Neural cell (in vitro differentiated cells): ENCODE measurements at regions not wholly inside any gene's neighbourhood (a gene's known extent, or its start where the extent isn't known, plus 50 kb on each side); places are given as distances from the start of the nearest gene placed in this dataset.
"Not testable (repeated sequence)": the region's sequence is repeated elsewhere in the genome, so short reads cannot be mapped to it uniquely, and the experiment has no call there.

Experiments
- H2AFZ ChIP-seq: fragments of 200-600, 300-800 bp; sonication (generic), shearing (Covaris generic); 2 replicates; pipeline ENCODE4 v1.6.0; 2014; ENCODE audit warnings: low read depth, mild to moderate bottlenecking, antibody characterized with exemption, low read length, moderate library complexity
- H3F3A ChIP-seq: fragments of 200-600 bp; shearing (Covaris generic); 2 replicates; pipeline ENCODE4 v1.6.1; 2016; ENCODE audit warnings: mild to moderate bottlenecking, moderate library complexity, mixed read lengths, antibody characterized with exemption, low read length; ENCODE audit not compliant: insufficient read depth, poor library complexity, severe bottlenecking
- H3K27ac ChIP-seq: fragments of 200-600, 300-800 bp; sonication (generic), shearing (Covaris generic); 2 replicates; pipeline ENCODE4 v1.5.1; 2014; ENCODE audit warnings: mild to moderate bottlenecking, low read length, moderate library complexity
- H3K27me3 ChIP-seq: fragments of 300-800, 200-600 bp; sonication (generic), shearing (Covaris generic); 2 replicates; pipeline ENCODE4 v1.6.0; 2014; ENCODE audit warnings: mild to moderate bottlenecking, low read depth, low read length, moderate library complexity; ENCODE audit not compliant: insufficient read depth
- H3K36me3 ChIP-seq: fragments of 300-800, 200-600 bp; sonication (generic), shearing (Covaris generic); 2 replicates; pipeline ENCODE4 v1.5.1; 2014; ENCODE audit warnings: mild to moderate bottlenecking, antibody characterized with exemption, low read length, moderate library complexity; ENCODE audit not compliant: insufficient read depth
- H3K4me2 ChIP-seq: fragments of 300-800, 200-600 bp; sonication (generic), shearing (Covaris generic); 2 replicates; pipeline ENCODE4 v1.6.0; 2014; ENCODE audit warnings: mild to moderate bottlenecking, low read length
- H3K4me3 ChIP-seq: fragments of 300-800, 200-600 bp; sonication (generic), shearing (Covaris generic); 2 replicates; pipeline ENCODE4 v1.5.1; 2014; ENCODE audit warnings: mild to moderate bottlenecking, low read length, moderate library complexity
- H3K79me2 ChIP-seq: fragments of 200-600 bp; shearing (Covaris generic); replicated peaks from 2 replicates; pipeline ENCODE4 v1.6.0; 2014; ENCODE audit warnings: mild to moderate bottlenecking, low read length, moderate library complexity; ENCODE audit not compliant: insufficient read depth
- H3K9ac ChIP-seq: fragments of 300-800, 200-600 bp; sonication (generic), shearing (Covaris generic); 2 replicates; pipeline ENCODE4 v1.6.1; 2016; ENCODE audit warnings: mild to moderate bottlenecking, low read length, mixed read lengths
- H3K9me2 ChIP-seq: fragments of 200-600 bp; shearing (Covaris generic); 2 replicates; pipeline ENCODE4 v1.6.1; 2016; ENCODE audit warnings: mild to moderate bottlenecking, low read length, mixed read lengths; ENCODE audit not compliant: insufficient read depth
- H3K9me3 ChIP-seq: fragments of 200-600, 300-800 bp; sonication (generic), shearing (Covaris generic); 2 replicates; pipeline ENCODE4 v1.6.1; 2016; ENCODE audit warnings: mild to moderate bottlenecking, mixed run types, low read length, moderate library complexity, mixed read lengths
- H4K20me1 ChIP-seq: fragments of 200-600 bp; shearing (Covaris generic); 2 replicates; pipeline ENCODE4 v1.6.1; 2016; ENCODE audit warnings: mild to moderate bottlenecking, mixed run types; ENCODE audit not compliant: insufficient read depth
- CTCF ChIP-seq: fragments of 450-650 bp; IDR thresholded peaks from 2 replicates; pipeline ENCODE4 v1.5.1; 2014; ENCODE audit warnings: antibody characterized with exemption, mild to moderate bottlenecking, moderate library complexity; ENCODE audit not compliant: poor library complexity, severe bottlenecking
- EP300 ChIP-seq: fragments of 450-650 bp; conservative IDR thresholded peaks from 2 replicates; pipeline ENCODE4 v1.6.1; 2014; ENCODE audit warnings: antibody characterized with exemption, mild to moderate bottlenecking, moderate library complexity; ENCODE audit not compliant: poor library complexity, severe bottlenecking
- EZH2 ChIP-seq: fragments of 200-600, 300-800 bp; shearing (Covaris generic), sonication (generic); IDR thresholded peaks from 2 replicates; pipeline ENCODE4 v1.6.1; 2014; ENCODE audit warnings: antibody characterized with exemption, low read length, borderline replicate concordance, mild to moderate bottlenecking; ENCODE audit not compliant: insufficient read depth, poor library complexity, severe bottlenecking
- MXI1 ChIP-seq: fragments of 450-650 bp; conservative IDR thresholded peaks from 2 replicates; pipeline ENCODE4 v1.6.1; 2014; ENCODE audit warnings: antibody characterized with exemption, mild to moderate bottlenecking; ENCODE audit not compliant: poor library complexity, severe bottlenecking
- POLR2AphosphoS5 ChIP-seq: IDR thresholded peaks from 2 replicates; pipeline ENCODE4 v1.6.1; 2012
- RAD21 ChIP-seq: fragments of 450-650 bp; conservative IDR thresholded peaks from 2 replicates; pipeline ENCODE4 v1.6.1; 2014; ENCODE audit warnings: antibody characterized with exemption, mild to moderate bottlenecking, moderate library complexity
- REST ChIP-seq: IDR thresholded peaks from 2 replicates; pipeline ENCODE4 v1.6.1; 2012; ENCODE audit warnings: borderline replicate concordance
- SMC3 ChIP-seq: fragments of 450-650 bp; conservative IDR thresholded peaks from 2 replicates; pipeline ENCODE4 v1.6.1; 2014; ENCODE audit warnings: antibody characterized with exemption, mild to moderate bottlenecking, moderate library complexity; ENCODE audit not compliant: poor library complexity
- TAF1 ChIP-seq: IDR thresholded peaks from 2 replicates; pipeline ENCODE4 v1.6.1; 2012; ENCODE audit warnings: low read depth

- Histone ChIP-seq H3K9me3 (no peaks in the 10 kb centered on the region), H2AFZ (no peak overlapping the region), H3K4me2 (no peak overlapping the region), H3K79me2 (no peaks in the 10 kb centered on the region), H3K9me2 (no peaks in the 10 kb centered on the region), H3K9ac (no peak overlapping the region), H4K20me1 (no peaks in the 10 kb centered on the region), H3K4me3 (no peak overlapping the region), H3F3A (no peaks in the 10 kb centered on the region), H3K36me3 (no peaks in the 10 kb centered on the region), H3K27me3 (no peaks in the 10 kb centered on the region), H3K27ac (no peak overlapping the region)
- TF ChIP-seq EP300 (no peak), EZH2 (no peak), SMC3 (no peak), POLR2AphosphoS5 (no peak), CTCF (no peak), TAF1 (no peak), RAD21 (no peak)
Measured at GRCh38 chr15:59894835-59895234, 109.3 kb upstream of the FOXB1 start.

- no peaks in the 10 kb centered on the region for H3K36me3 ChIP-seq
- H3K9ac ChIP-seq = no peak overlapping the region
- H2AFZ ChIP-seq = no peak overlapping the region
- H3K4me3 ChIP-seq = no peak overlapping the region
- no peak for TF ChIP-seq EZH2
- TF ChIP-seq CTCF = no peak
- no peak for TF ChIP-seq MXI1
- TF ChIP-seq TAF1 = no peak
- no peak for TF ChIP-seq POLR2AphosphoS5
- TF ChIP-seq REST = peak; percentile 39
- H3K27me3 ChIP-seq = no peaks in the 10 kb centered on the region
- peaks cover 3% of the 10 kb centered on the region for H3K9me3 ChIP-seq
- H3F3A ChIP-seq = no peaks in the 10 kb centered on the region
- no peaks in the 10 kb centered on the region for H3K79me2 ChIP-seq
- no peaks in the 10 kb centered on the region for H4K20me1 ChIP-seq
- no peak overlapping the region for H3K27ac ChIP-seq
- H3K4me2 ChIP-seq = no peak overlapping the region
- H3K9me2 ChIP-seq = no peaks in the 10 kb centered on the region
Measured at GRCh38 chr15:59892985-59893384, 111.1 kb upstream of the FOXB1 start.

- not testable (repeated sequence) for H3K79me2 ChIP-seq, H2AFZ ChIP-seq, H3K27me3 ChIP-seq, H3K9me2 ChIP-seq, H3K36me3 ChIP-seq, H3K4me3 ChIP-seq, H3K4me2 ChIP-seq, H3K27ac ChIP-seq, H4K20me1 ChIP-seq, H3K9ac ChIP-seq, H3K9me3 ChIP-seq, H3F3A ChIP-seq
Measured at GRCh38 chr15:59887870-59888269, 116.2 kb upstream of the FOXB1 start.
